HCT116 (cell line): ENCODE measurements at regions not wholly inside any gene's neighbourhood (a gene's known extent, or its start where the extent isn't known, plus 50 kb on each side); places are given as distances from the start of the nearest gene placed in this dataset.

Source experiments
- ATAC-seq: fragments of 200-7000 bp; cut with Tn5 transposase; 2 replicates; pipeline ENCODE4 v1.9.1; 2020; ENCODE audit warnings: mild to moderate bottlenecking, moderate library complexity
- BruUV-seq: library from RNA; stranded (reverse); fragments of 400-500 nt; replicated peaks from 2 replicates; lab custom pipeline; 2021; lab: Mats Ljungman, UMichigan
- CTCF ChIA-PET: fragments of 300-600 bp; sonication (Branson Sonifier 250); formaldehyde crosslinking; loops from one replicate; lab custom pipeline; 2021; ENCODE audit warnings: antibody characterized with exemption; lab: Charles Lee
- POLR2A ChIA-PET: fragments of 300-600, 350-600 bp; sonication (Branson Sonifier 250); formaldehyde crosslinking; loops from one replicate; lab custom pipeline; 2021; ENCODE audit warnings: antibody characterized with exemption; lab: Charles Lee
- RAD21 ChIA-PET, 2 experiments: fragments of 300-600 bp; sonication (Branson Sonifier 250); formaldehyde crosslinking; loops; one replicate each; lab custom pipeline; 2023; ENCODE audit warnings: low total read pairs in 2 of 2; ENCODE audit not compliant: uncharacterized antibody in 2 of 2, unreplicated experiment in 2 of 2, low non-redundant PET in 1 of 2; lab: Charles Lee
- DNase-seq: peaks from one replicate; pipeline ENCODE4 v3.0.0-alpha.2; 2010; ENCODE audit warnings: low read depth, low spot score
- H2AFZ ChIP-seq: fragments of 200-600 bp; shearing (Covaris generic), sonication (generic); 2 replicates; pipeline ENCODE4 v1.6.1; 2017; ENCODE audit warnings: low read depth, mixed run types, mixed read lengths, antibody characterized with exemption, low read length; ENCODE audit not compliant: poor library complexity, severe bottlenecking
- H3K27ac ChIP-seq: 2 replicates; pipeline ENCODE4 v1.5.1; 2012; ENCODE audit warnings: low read depth, low read length
- H3K27me3 ChIP-seq: fragments of 200-600 bp; sonication (generic); 2 replicates; pipeline ENCODE4 v1.6.1; 2016; ENCODE audit warnings: mixed run types, low read length, mixed read lengths; ENCODE audit not compliant: insufficient read depth
- H3K36me3 ChIP-seq, 2 experiments: fragments of 200-500 bp in 1 of 2; fragments of 200-600 bp in 1 of 2; sonication (Bioruptor generic) in 1 of 2; sonication (generic) in 1 of 2; 2 replicates each; pipeline versions ENCODE4 v1.5.1 to v1.6.1; 2014 to 2016; ENCODE audit warnings: low read length in 2 of 2, inconsistent platforms in 1 of 2, mixed read lengths in 1 of 2, mixed run types in 1 of 2; ENCODE audit not compliant: insufficient read depth in 2 of 2, control insufficient read depth in 1 of 2
- H3K4me1 ChIP-seq, 2 experiments: fragments of 200-600 bp in 1 of 2; sonication (generic) in 1 of 2; 2 replicates each; pipeline versions ENCODE4 v1.5.1 to v1.6.1; 2012 to 2017; ENCODE audit warnings: low read length in 2 of 2, inconsistent platforms in 1 of 2, mild to moderate bottlenecking in 1 of 2, mixed read lengths in 1 of 2, mixed run types in 1 of 2, moderate library complexity in 1 of 2; ENCODE audit not compliant: insufficient read depth in 2 of 2, control insufficient read depth in 1 of 2
- H3K4me2 ChIP-seq: fragments of 200-600 bp; sonication (generic); 2 replicates; pipeline ENCODE4 v1.6.1; 2017; ENCODE audit warnings: mixed run types, low read length, mixed read lengths
- H3K4me3 ChIP-seq, 2 experiments: fragments of 200-600 bp in 1 of 2; sonication (generic) in 1 of 2; replicated peaks in 1 of 2; 2 replicates each; pipeline ENCODE4 v1.5.1; 2011 to 2016; ENCODE audit warnings: low read length in 2 of 2, control low read depth in 1 of 2, low read depth in 1 of 2, mild to moderate bottlenecking in 1 of 2, mixed read lengths in 1 of 2, mixed run types in 1 of 2
- H3K79me2 ChIP-seq: fragments of 200-600 bp; sonication (generic); 2 replicates; pipeline ENCODE4 v1.6.1; 2017; ENCODE audit warnings: mild to moderate bottlenecking, mixed run types, low read length, moderate library complexity, mixed read lengths; ENCODE audit not compliant: insufficient read depth
- H3K9ac ChIP-seq: fragments of 200-600 bp; sonication (generic); 2 replicates; pipeline ENCODE4 v1.6.1; 2016; ENCODE audit warnings: low read length, mixed read lengths
- H3K9me2 ChIP-seq: fragments of 200-600 bp; sonication (generic), shearing (Covaris generic); 2 replicates; pipeline ENCODE4 v1.6.1; 2017; ENCODE audit warnings: mixed run types, mild to moderate bottlenecking, moderate library complexity; ENCODE audit not compliant: insufficient read depth
- H3K9me3 ChIP-seq, 2 experiments: fragments of 200-500 bp in 1 of 2; fragments of 200-600 bp in 1 of 2; sonication (Bioruptor generic) in 1 of 2; sonication (generic) in 1 of 2; 2 replicates each; pipeline ENCODE4 v1.6.1; 2014 to 2017; ENCODE audit warnings: low read length in 2 of 2, mixed read lengths in 2 of 2, inconsistent platforms in 1 of 2, low read depth in 1 of 2, mild to moderate bottlenecking in 1 of 2, mixed run types in 1 of 2, moderate library complexity in 1 of 2; ENCODE audit not compliant: control insufficient read depth in 1 of 2, insufficient read depth in 1 of 2
- H4K20me1 ChIP-seq: fragments of 200-600 bp; sonication (generic), shearing (Covaris generic); 2 replicates; pipeline ENCODE4 v1.6.1; 2017; ENCODE audit warnings: mixed run types, mild to moderate bottlenecking, moderate library complexity; ENCODE audit not compliant: insufficient read depth
- CBX3 ChIP-seq: IDR thresholded peaks from 2 replicates; pipeline ENCODE4 v1.6.1; 2012; ENCODE audit warnings: low read depth
- CEBPB ChIP-seq: IDR thresholded peaks from 2 replicates; pipeline ENCODE4 v1.6.1; 2012; ENCODE audit warnings: low read depth
- EGR1 ChIP-seq: IDR thresholded peaks from 2 replicates; pipeline ENCODE4 v1.6.1; 2012; ENCODE audit warnings: low read depth
- ELF1 ChIP-seq: IDR thresholded peaks from 2 replicates; pipeline ENCODE4 v1.6.1; 2012; ENCODE audit warnings: low read depth, borderline replicate concordance
- EZH2 ChIP-seq: fragments of 200-600 bp; sonication (generic); IDR thresholded peaks from 2 replicates; pipeline ENCODE4 v1.6.1; 2017; ENCODE audit warnings: antibody characterized with exemption, mixed run types
- FOSL1 ChIP-seq: IDR thresholded peaks from 2 replicates; pipeline ENCODE4 v1.6.1; 2012; ENCODE audit warnings: low read depth
- POLR2A ChIP-seq: IDR thresholded peaks from 2 replicates; pipeline ENCODE4 v1.7.0; 2011; ENCODE audit warnings: borderline replicate concordance; ENCODE audit not compliant: insufficient read depth, insufficient read length; ENCODE audit errors: extremely low read depth
- POLR2AphosphoS5 ChIP-seq: IDR thresholded peaks from 2 replicates; pipeline ENCODE4 v1.6.1; 2011; ENCODE audit warnings: mild to moderate bottlenecking, low read depth, low read length, moderate library complexity
- RAD21 ChIP-seq: IDR thresholded peaks from 2 replicates; pipeline ENCODE4 v1.6.1; 2012; ENCODE audit warnings: low read depth, mild to moderate bottlenecking
- SP1 ChIP-seq: IDR thresholded peaks from 2 replicates; pipeline ENCODE4 v1.6.1; 2012; ENCODE audit warnings: low read depth
- SRF ChIP-seq: IDR thresholded peaks from 2 replicates; pipeline ENCODE4 v1.6.1; 2012; ENCODE audit warnings: low read depth
- TCF7L2 ChIP-seq: IDR thresholded peaks from 2 replicates; pipeline ENCODE4 v1.7.0; 2011; ENCODE audit warnings: borderline replicate concordance, inconsistent platforms; ENCODE audit not compliant: insufficient read depth, insufficient read length; ENCODE audit errors: extremely low read depth
- ZFX ChIP-seq: fragments of 450-650 bp; IDR thresholded peaks from 2 replicates; pipeline ENCODE4 v1.6.1; 2017
- ZNF274 ChIP-seq: fragments of 200-500 bp; sonication (Bioruptor generic); IDR thresholded peaks from 2 replicates; pipeline ENCODE4 v1.6.1; 2014; ENCODE audit warnings: mild to moderate bottlenecking, low read depth, low read length, inconsistent platforms
- intact Hi-C: fragments of 100-400 bp; cut with micrococcal nuclease; formaldehyde crosslinking; loops from 2 replicates; pipeline ENCODE4 v1.10.0; 2022
- TF ChIP-seq, protein P1 (sequence below): IDR thresholded peaks from 2 replicates; pipeline ENCODE4 v1.6.1; 2011; ENCODE audit warnings: mild to moderate bottlenecking, low read length, moderate library complexity; ENCODE audit not compliant: insufficient replicate concordance; ENCODE audit errors: extremely low read depth
- TF ChIP-seq, protein P2 (sequence below): IDR thresholded peaks from 2 replicates; pipeline ENCODE4 v1.6.1; 2012
- TF ChIP-seq, protein P3 (sequence below): IDR thresholded peaks from 2 replicates; pipeline ENCODE4 v1.6.1; 2012

DNA sequence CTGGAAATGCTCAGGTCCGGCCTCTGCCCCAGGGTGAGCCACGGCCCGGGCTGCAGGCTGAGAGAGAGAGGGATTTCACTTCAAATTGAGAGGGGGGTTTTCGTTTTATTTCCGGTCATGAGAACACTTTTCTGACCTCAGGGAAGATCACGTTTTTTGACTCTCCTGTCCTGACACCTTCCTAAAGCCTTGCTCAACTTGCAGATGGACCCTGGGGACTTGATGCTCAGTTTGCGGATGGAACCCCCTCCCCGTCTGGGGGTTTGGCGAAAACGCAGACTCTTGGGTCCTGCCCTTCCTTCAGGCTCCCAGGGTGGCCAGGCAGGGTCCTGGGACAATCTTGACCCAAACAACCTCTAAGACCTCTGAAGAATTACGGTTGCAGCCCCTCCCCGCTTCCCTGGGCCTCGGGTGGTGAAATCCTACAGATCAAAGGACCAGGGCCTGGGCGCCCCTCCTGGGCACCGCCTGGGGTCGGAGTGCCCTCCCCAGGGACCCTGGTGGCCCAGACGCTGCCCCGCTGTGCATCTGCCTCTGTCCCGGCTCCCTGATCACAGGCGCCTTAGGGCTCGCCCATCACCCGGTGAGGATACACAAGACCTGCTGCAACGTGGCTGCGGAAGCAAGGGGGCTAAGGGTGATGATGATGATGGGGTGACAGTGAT, 148.2 kb downstream of the ERMARD start:
- no TSS peak for BruUV-seq
- no peak overlapping the region for H3K4me3 ChIP-seq
- TF ChIP-seq, protein P1, sequence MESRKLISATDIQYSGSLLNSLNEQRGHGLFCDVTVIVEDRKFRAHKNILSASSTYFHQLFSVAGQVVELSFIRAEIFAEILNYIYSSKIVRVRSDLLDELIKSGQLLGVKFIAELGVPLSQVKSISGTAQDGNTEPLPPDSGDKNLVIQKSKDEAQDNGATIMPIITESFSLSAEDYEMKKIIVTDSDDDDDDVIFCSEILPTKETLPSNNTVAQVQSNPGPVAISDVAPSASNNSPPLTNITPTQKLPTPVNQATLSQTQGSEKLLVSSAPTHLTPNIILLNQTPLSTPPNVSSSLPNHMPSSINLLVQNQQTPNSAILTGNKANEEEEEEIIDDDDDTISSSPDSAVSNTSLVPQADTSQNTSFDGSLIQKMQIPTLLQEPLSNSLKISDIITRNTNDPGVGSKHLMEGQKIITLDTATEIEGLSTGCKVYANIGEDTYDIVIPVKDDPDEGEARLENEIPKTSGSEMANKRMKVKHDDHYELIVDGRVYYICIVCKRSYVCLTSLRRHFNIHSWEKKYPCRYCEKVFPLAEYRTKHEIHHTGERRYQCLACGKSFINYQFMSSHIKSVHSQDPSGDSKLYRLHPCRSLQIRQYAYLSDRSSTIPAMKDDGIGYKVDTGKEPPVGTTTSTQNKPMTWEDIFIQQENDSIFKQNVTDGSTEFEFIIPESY: no peak
- TF ChIP-seq SP1 (no peak), EGR1 (no peak), TCF7L2 (no peak), ELF1 (no peak), POLR2A (no peak), EZH2 (no peak), ZFX (no peak), RAD21 (no peak), ZNF274 (no peak), POLR2AphosphoS5 (no peak), SRF (no peak), CBX3 (no peak), FOSL1 (no peak), CEBPB (no peak)
- TF ChIP-seq, protein P2, sequence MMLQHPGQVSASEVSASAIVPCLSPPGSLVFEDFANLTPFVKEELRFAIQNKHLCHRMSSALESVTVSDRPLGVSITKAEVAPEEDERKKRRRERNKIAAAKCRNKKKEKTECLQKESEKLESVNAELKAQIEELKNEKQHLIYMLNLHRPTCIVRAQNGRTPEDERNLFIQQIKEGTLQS: no peak
- TF ChIP-seq, protein P3, sequence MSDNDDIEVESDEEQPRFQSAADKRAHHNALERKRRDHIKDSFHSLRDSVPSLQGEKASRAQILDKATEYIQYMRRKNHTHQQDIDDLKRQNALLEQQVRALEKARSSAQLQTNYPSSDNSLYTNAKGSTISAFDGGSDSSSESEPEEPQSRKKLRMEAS: no peak
- no peak overlapping the region for H3K27ac ChIP-seq
- no peaks in the 10 kb centered on the region for H3K4me1 ChIP-seq
- H3K9me3 ChIP-seq: no peaks in the 10 kb centered on the region
- no peaks in the 10 kb centered on the region for H3K36me3 ChIP-seq
- no peaks in the 10 kb centered on the region for H4K20me1 ChIP-seq
- ChIA-PET CTCF (no interaction called here), POLR2A (no interaction called here), RAD21 (no interaction called here)
- no peak overlapping the region for H2AFZ ChIP-seq
- H3K79me2 ChIP-seq: no peaks in the 10 kb centered on the region
- no peak for ATAC-seq
- no peak overlapping the region for H3K9ac ChIP-seq
- H3K9me2 ChIP-seq: no peaks in the 10 kb centered on the region
- intact Hi-C loops: no loop called here
- H3K4me2 ChIP-seq: no peak overlapping the region
- no peak for DNase-seq
- H3K27me3 ChIP-seq: no peaks in the 10 kb centered on the region
